ENCODE measurements at regions not wholly inside any gene's neighbourhood (a gene's known extent, or its start where the extent isn't known, plus 50 kb on each side); places are given as distances from the start of the nearest gene placed in this dataset.

GRCh38 chr2:12856934-12857601, 140.3 kb downstream of the TRIB2 start:
- Histone ChIP-seq H3K27ac (ENCODE audit: poor library complexity, severe bottlenecking) (peak overlapping the region; percentile 89), H3K36me3 (ENCODE audit: low read depth) (no peaks in the 10 kb centered on the region), H3K27me3 (ENCODE audit: insufficient read depth, poor library complexity, severe bottlenecking) (no peaks in the 10 kb centered on the region), H3K4me3 (ENCODE audit: severe bottlenecking) (no peak overlapping the region), H3K9me3 (ENCODE audit: severe bottlenecking) (no peaks in the 10 kb centered on the region), H3K4me1 (ENCODE audit: insufficient read depth, poor library complexity, severe bottlenecking) (peaks cover 24% of the 10 kb centered on the region)
- TF ChIP-seq, protein P1, sequence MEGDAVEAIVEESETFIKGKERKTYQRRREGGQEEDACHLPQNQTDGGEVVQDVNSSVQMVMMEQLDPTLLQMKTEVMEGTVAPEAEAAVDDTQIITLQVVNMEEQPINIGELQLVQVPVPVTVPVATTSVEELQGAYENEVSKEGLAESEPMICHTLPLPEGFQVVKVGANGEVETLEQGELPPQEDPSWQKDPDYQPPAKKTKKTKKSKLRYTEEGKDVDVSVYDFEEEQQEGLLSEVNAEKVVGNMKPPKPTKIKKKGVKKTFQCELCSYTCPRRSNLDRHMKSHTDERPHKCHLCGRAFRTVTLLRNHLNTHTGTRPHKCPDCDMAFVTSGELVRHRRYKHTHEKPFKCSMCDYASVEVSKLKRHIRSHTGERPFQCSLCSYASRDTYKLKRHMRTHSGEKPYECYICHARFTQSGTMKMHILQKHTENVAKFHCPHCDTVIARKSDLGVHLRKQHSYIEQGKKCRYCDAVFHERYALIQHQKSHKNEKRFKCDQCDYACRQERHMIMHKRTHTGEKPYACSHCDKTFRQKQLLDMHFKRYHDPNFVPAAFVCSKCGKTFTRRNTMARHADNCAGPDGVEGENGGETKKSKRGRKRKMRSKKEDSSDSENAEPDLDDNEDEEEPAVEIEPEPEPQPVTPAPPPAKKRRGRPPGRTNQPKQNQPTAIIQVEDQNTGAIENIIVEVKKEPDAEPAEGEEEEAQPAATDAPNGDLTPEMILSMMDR (IDR thresholded peaks at IDR 0.05; ENCODE audit: poor library complexity, severe bottlenecking), result no peak
- ATAC-seq (ENCODE audit: low read depth), result peak; percentile 81
- DNase-seq (ENCODE audit: low spot score), result no peak

DNA sequence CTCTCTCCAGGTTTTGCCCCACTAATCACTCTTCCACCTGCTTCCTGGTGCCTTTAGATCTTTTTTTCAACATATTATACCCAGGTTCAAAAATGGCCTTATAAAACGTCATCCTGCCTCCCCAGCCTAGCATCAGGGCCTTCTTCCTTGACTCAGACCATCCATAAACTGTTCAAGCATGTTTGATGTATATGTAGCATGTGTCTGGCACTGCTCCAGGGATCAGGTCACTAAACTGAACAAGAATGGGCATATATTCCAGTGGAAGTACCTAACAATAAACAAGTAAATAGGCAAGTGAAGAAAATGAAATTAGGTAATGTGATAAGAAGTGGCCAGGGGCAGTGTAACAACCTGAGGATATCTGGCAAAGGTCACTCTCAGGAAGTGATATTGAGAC, 141.2 kb downstream of the TRIB2 start:
- Histone ChIP-seq H3K36me3 (ENCODE audit: low read depth) (no peaks in the 10 kb centered on the region), H3K4me1 (ENCODE audit: insufficient read depth, poor library complexity, severe bottlenecking) (peaks cover 24% of the 10 kb centered on the region), H3K9me3 (ENCODE audit: severe bottlenecking) (no peaks in the 10 kb centered on the region), H3K4me3 (ENCODE audit: severe bottlenecking) (no peak overlapping the region), H3K27me3 (ENCODE audit: insufficient read depth, poor library complexity, severe bottlenecking) (no peaks in the 10 kb centered on the region), H3K27ac (ENCODE audit: poor library complexity, severe bottlenecking) (peak overlapping the region; percentile 89)
- DNase-seq (ENCODE audit: low spot score) (no peak), ATAC-seq (ENCODE audit: low read depth) (no peak)
- TF ChIP-seq, protein P1 (IDR thresholded peaks at IDR 0.05; ENCODE audit: poor library complexity, severe bottlenecking), result no peak

GRCh38 chr2:12858786-12859185, 142.1 kb downstream of the TRIB2 start:
- Histone ChIP-seq H3K27me3 (ENCODE audit: insufficient read depth, poor library complexity, severe bottlenecking) (no peaks in the 10 kb centered on the region), H3K36me3 (ENCODE audit: low read depth) (no peaks in the 10 kb centered on the region), H3K4me3 (ENCODE audit: severe bottlenecking) (no peak overlapping the region), H3K27ac (ENCODE audit: poor library complexity, severe bottlenecking) (peak overlapping the region; percentile 89), H3K9me3 (ENCODE audit: severe bottlenecking) (no peaks in the 10 kb centered on the region), H3K4me1 (ENCODE audit: insufficient read depth, poor library complexity, severe bottlenecking) (peaks cover 24% of the 10 kb centered on the region)
- ATAC-seq (ENCODE audit: low read depth) (no peak), DNase-seq (ENCODE audit: low spot score) (no peak)
- TF ChIP-seq, protein P1 (IDR thresholded peaks at IDR 0.05; ENCODE audit: poor library complexity, severe bottlenecking), result no peak

GRCh38 chr2:12861344-12861930, 144.7 kb downstream of the TRIB2 start:
- DNase-seq (ENCODE audit: low spot score) (no peak), ATAC-seq (ENCODE audit: low read depth) (peak; percentile 69)
- Histone ChIP-seq H3K4me1 (ENCODE audit: insufficient read depth, poor library complexity, severe bottlenecking) (peaks cover 20% of the 10 kb centered on the region), H3K4me3 (ENCODE audit: severe bottlenecking) (no peak overlapping the region), H3K27ac (ENCODE audit: poor library complexity, severe bottlenecking) (peak overlapping the region; percentile 8), H3K27me3 (ENCODE audit: insufficient read depth, poor library complexity, severe bottlenecking) (no peaks in the 10 kb centered on the region), H3K9me3 (ENCODE audit: severe bottlenecking) (peaks cover 2% of the 10 kb centered on the region), H3K36me3 (ENCODE audit: low read depth) (no peaks in the 10 kb centered on the region)
- TF ChIP-seq, protein P1 (IDR thresholded peaks at IDR 0.05; ENCODE audit: poor library complexity, severe bottlenecking), result no peak

- no peak for DNase-seq (ENCODE audit: low spot score)
- no peaks in the 10 kb centered on the region for H3K27me3 ChIP-seq (ENCODE audit: insufficient read depth, poor library complexity, severe bottlenecking)
- H3K4me3 ChIP-seq (ENCODE audit: severe bottlenecking), result no peak overlapping the region
- peaks cover 9% of the 10 kb centered on the region for H3K4me1 ChIP-seq (ENCODE audit: insufficient read depth, poor library complexity, severe bottlenecking)
- TF ChIP-seq, protein P1 (IDR thresholded peaks at IDR 0.05; ENCODE audit: poor library complexity, severe bottlenecking), result no peak
- no peak for ATAC-seq (ENCODE audit: low read depth)
- no peak overlapping the region for H3K27ac ChIP-seq (ENCODE audit: poor library complexity, severe bottlenecking)
- H3K9me3 ChIP-seq (ENCODE audit: severe bottlenecking), result peaks cover 2% of the 10 kb centered on the region
- H3K36me3 ChIP-seq (ENCODE audit: low read depth), result no peaks in the 10 kb centered on the region
Measured at GRCh38 chr2:12862541-12862940, 145.8 kb downstream of the TRIB2 start.

All from RWPE2 (cell line).